OCI-LY7 (cell line): ENCODE measurements at regions not wholly inside any gene's neighbourhood (a gene's known extent, or its start where the extent isn't known, plus 50 kb on each side); places are given as distances from the start of the nearest gene placed in this dataset.
"Not testable (repeated sequence)": the region's sequence is repeated elsewhere in the genome, so short reads cannot be mapped to it uniquely, and the experiment has no call there.

Source experiments
- BruUV-seq: library from RNA; stranded (reverse); fragments of 400-500 nt; replicated peaks from 2 replicates; lab custom pipeline; 2021; lab: Mats Ljungman, UMichigan
- CTCF ChIA-PET: fragments of 300-600 bp; sonication (Branson Sonifier 250); formaldehyde crosslinking; loops from one replicate; lab custom pipeline; 2022; ENCODE audit warnings: antibody characterized with exemption; ENCODE audit not compliant: unreplicated experiment; lab: Charles Lee
- POLR2A ChIA-PET: fragments of 300-600 bp; sonication (Branson Sonifier 250); formaldehyde crosslinking; loops from one replicate; lab custom pipeline; 2022; ENCODE audit warnings: antibody characterized with exemption; lab: Charles Lee
- DNase-seq: peaks from one replicate; pipeline ENCODE4 v3.0.0-alpha.2; 2015; ENCODE audit warnings: low spot score
- H2AFZ ChIP-seq: fragments of 200-600 bp; sonication (generic), shearing (Covaris generic); 2 replicates; pipeline ENCODE4 v1.6.1; 2014; ENCODE audit warnings: mild to moderate bottlenecking, antibody characterized with exemption, low read length, moderate library complexity
- H3K27ac ChIP-seq: fragments of 200-600 bp; sonication (generic); 2 replicates; pipeline ENCODE4 v1.5.1; 2014; ENCODE audit warnings: mixed run types, low read depth, mild to moderate bottlenecking, moderate library complexity, low read length, inconsistent platforms; ENCODE audit not compliant: poor library complexity, severe bottlenecking
- H3K36me3 ChIP-seq: fragments of 200-600 bp; sonication (generic); 2 replicates; pipeline ENCODE4 v1.6.1; 2014; ENCODE audit warnings: mild to moderate bottlenecking, antibody characterized with exemption, low read length, moderate library complexity, mixed read lengths; ENCODE audit not compliant: insufficient read depth
- H3K4me1 ChIP-seq: fragments of 200-600 bp; sonication (generic); 2 replicates; pipeline ENCODE4 v1.5.1; 2014; ENCODE audit warnings: mild to moderate bottlenecking, low read length; ENCODE audit not compliant: insufficient read depth, poor library complexity, severe bottlenecking
- H3K4me2 ChIP-seq: fragments of 200-600 bp; sonication (generic); 2 replicates; pipeline ENCODE4 v1.6.1; 2014; ENCODE audit warnings: mild to moderate bottlenecking, low read length
- H3K4me3 ChIP-seq: fragments of 200-600 bp; sonication (generic); 2 replicates; pipeline ENCODE4 v1.5.1; 2014; ENCODE audit warnings: mild to moderate bottlenecking, low read depth, low read length; ENCODE audit not compliant: poor library complexity, severe bottlenecking
- H3K79me2 ChIP-seq: fragments of 200-600 bp; sonication (generic); 2 replicates; pipeline ENCODE4 v1.6.1; 2016; ENCODE audit warnings: low read depth, mild to moderate bottlenecking, low read length, moderate library complexity, mixed read lengths; ENCODE audit not compliant: insufficient read depth
- H3K9me2 ChIP-seq: fragments of 200-600 bp; sonication (generic); 2 replicates; pipeline ENCODE4 v1.6.1; 2016; ENCODE audit warnings: mild to moderate bottlenecking, low read length, mixed read lengths; ENCODE audit not compliant: insufficient read depth
- H3K9me3 ChIP-seq: fragments of 200-600 bp; sonication (generic); 2 replicates; pipeline ENCODE4 v1.6.1; 2014; ENCODE audit warnings: mild to moderate bottlenecking, mixed run types, low read length, mixed read lengths
- H4K20me1 ChIP-seq: fragments of 200-600 bp; sonication (generic); 2 replicates; pipeline ENCODE4 v1.6.1; 2014; ENCODE audit warnings: mild to moderate bottlenecking, antibody characterized with exemption, low read length, moderate library complexity, mixed read lengths; ENCODE audit not compliant: insufficient read depth
- EZH2phosphoT487 ChIP-seq: fragments of 200-600 bp; sonication (generic); IDR thresholded peaks from 2 replicates; pipeline ENCODE4 v1.6.1; 2018; ENCODE audit warnings: low read depth, borderline replicate concordance, mild to moderate bottlenecking, mixed run types, antibody characterized with exemption, low read length, moderate library complexity, mixed read lengths
- intact Hi-C: fragments of 100-400 bp; cut with micrococcal nuclease; formaldehyde crosslinking; loops from one replicate; pipeline ENCODE4 v1.10.0; 2022; ENCODE audit not compliant: unreplicated experiment
- TF ChIP-seq, protein P1 (sequence below): fragments of 200-600 bp; sonication (generic); conservative IDR thresholded peaks from 2 replicates; pipeline ENCODE4 v1.5.1; 2014; ENCODE audit warnings: mild to moderate bottlenecking, antibody characterized with exemption, low read length, moderate library complexity, mixed read lengths

DNA sequence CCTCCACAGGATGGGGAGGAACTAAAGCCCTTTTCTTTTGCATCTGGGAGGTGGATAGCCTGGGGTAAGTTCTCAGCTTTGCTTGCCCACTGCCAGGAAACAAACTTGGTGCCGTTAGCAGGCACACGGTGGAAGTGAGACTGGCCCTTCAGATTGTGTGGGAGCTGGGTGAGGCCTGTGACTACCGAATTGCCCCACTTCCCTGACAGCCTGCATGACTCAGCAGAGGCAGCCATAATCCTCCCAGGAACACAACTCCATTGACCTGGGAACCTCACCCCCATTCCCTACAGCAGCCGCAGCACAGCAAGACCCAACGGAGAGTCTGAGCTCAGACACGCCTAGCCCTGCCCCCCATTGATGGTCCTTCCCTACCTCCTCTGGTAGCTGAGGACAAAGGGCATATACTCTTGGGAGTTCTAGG, 282.6 kb downstream of the KLF13 start:
- no peaks in the 10 kb centered on the region for H4K20me1 ChIP-seq
- POLR2A ChIA-PET = no interaction called here
- no peaks in the 10 kb centered on the region for H3K36me3 ChIP-seq
- DNase-seq = no peak
- BruUV-seq = no TSS peak
- H3K9me2 ChIP-seq = no peaks in the 10 kb centered on the region
- no peaks in the 10 kb centered on the region for H3K9me3 ChIP-seq
- no peaks in the 10 kb centered on the region for H3K79me2 ChIP-seq
- no peak overlapping the region for H3K27ac ChIP-seq
- no peak overlapping the region for H3K4me3 ChIP-seq
- intact Hi-C loops = no loop called here
- no peak overlapping the region for H3K4me2 ChIP-seq
- CTCF ChIA-PET = no interaction called here
- no peak overlapping the region for H2AFZ ChIP-seq
- no peaks in the 10 kb centered on the region for H3K4me1 ChIP-seq
- no peak for TF ChIP-seq EZH2phosphoT487
- TF ChIP-seq, protein P1, sequence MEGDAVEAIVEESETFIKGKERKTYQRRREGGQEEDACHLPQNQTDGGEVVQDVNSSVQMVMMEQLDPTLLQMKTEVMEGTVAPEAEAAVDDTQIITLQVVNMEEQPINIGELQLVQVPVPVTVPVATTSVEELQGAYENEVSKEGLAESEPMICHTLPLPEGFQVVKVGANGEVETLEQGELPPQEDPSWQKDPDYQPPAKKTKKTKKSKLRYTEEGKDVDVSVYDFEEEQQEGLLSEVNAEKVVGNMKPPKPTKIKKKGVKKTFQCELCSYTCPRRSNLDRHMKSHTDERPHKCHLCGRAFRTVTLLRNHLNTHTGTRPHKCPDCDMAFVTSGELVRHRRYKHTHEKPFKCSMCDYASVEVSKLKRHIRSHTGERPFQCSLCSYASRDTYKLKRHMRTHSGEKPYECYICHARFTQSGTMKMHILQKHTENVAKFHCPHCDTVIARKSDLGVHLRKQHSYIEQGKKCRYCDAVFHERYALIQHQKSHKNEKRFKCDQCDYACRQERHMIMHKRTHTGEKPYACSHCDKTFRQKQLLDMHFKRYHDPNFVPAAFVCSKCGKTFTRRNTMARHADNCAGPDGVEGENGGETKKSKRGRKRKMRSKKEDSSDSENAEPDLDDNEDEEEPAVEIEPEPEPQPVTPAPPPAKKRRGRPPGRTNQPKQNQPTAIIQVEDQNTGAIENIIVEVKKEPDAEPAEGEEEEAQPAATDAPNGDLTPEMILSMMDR = no peak

DNA sequence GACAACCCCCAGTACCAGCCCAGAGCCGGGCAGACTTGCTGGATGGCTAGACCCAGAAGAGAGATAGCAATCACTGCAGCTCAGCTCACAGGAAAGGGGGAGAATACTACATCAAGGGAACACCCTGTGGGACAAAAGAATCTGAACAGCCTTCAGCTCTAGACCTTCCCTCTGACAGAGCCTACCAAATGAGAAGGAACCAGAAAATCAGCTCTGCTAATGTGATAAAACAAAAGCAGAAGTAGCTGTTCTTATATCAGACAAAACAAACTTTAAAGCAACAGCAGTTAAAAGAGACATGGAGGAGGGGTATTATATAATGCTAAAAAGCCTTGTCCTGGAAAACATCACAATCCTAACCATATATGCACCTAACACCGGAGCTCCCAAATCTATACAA, 283.3 kb downstream of the KLF13 start:
- BruUV-seq = no TSS peak
- DNase-seq = no peak
- TF ChIP-seq, protein P1 = no peak
- TF ChIP-seq EZH2phosphoT487 = no peak
- POLR2A ChIA-PET = no interaction called here
- intact Hi-C loops = no loop called here
- Histone ChIP-seq H3K27ac (no peak overlapping the region), H3K79me2 (no peaks in the 10 kb centered on the region), H2AFZ (no peak overlapping the region), H3K4me1 (no peaks in the 10 kb centered on the region), H3K4me3 (no peak overlapping the region), H3K4me2 (no peak overlapping the region), H4K20me1 (no peaks in the 10 kb centered on the region), H3K9me2 (no peaks in the 10 kb centered on the region), H3K9me3 (no peaks in the 10 kb centered on the region), H3K36me3 (no peaks in the 10 kb centered on the region)
- CTCF ChIA-PET = no interaction called here

DNA sequence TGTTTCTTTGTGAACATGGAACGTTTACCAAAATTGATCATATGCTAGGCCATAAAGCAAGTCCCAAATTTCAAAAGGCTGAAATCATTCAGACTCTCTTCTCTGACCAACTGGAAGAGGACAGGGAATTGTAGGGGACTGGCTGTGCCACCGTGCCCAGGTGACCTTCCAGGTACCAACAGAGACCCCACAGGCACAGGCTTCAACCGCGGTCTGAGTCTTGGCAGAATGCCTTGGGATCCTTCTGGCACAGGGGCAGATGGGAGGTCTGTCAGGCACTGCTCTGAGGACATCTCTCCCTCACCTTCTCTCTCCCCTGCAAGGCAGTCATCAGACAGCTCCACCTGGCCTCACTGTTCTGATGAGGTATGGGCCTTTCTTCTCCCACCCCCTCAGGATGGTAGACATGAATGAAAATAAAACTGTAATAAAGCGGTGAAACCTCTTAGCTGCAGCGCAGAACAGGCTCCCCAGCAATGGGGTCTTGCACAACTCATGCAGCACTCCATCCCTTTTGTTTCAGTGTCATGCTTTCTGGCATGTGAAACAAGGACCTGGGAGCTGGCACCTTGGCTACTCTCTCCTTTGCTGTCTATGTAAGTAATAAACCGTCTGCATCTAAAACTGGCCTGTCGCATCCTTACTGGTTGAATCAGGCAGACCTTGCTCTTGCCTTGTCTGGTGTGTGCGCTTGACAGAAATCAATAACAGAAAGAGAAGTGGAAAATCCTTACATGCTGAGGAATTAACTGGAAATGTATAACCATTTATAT, 289.2 kb downstream of the KLF13 start:
- H3K4me3 ChIP-seq = no peak overlapping the region
- no peak for DNase-seq
- H4K20me1 ChIP-seq = no peaks in the 10 kb centered on the region
- CTCF ChIA-PET = no interaction called here
- no peaks in the 10 kb centered on the region for H3K4me1 ChIP-seq
- no peak overlapping the region for H2AFZ ChIP-seq
- no peaks in the 10 kb centered on the region for H3K36me3 ChIP-seq
- H3K27ac ChIP-seq = no peak overlapping the region
- POLR2A ChIA-PET = interaction anchor here (0.5 kb wide), 1 partner anchor 270 kb away, joined by 4 read pairs; no protein-coding TSS in a partner anchor
- H3K9me3 ChIP-seq = no peaks in the 10 kb centered on the region
- BruUV-seq = no TSS peak
- no peaks in the 10 kb centered on the region for H3K9me2 ChIP-seq
- intact Hi-C loops = no loop called here
- no peak overlapping the region for H3K4me2 ChIP-seq
- no peaks in the 10 kb centered on the region for H3K79me2 ChIP-seq
- no peak for TF ChIP-seq EZH2phosphoT487
- TF ChIP-seq, protein P1 = no peak

DNA sequence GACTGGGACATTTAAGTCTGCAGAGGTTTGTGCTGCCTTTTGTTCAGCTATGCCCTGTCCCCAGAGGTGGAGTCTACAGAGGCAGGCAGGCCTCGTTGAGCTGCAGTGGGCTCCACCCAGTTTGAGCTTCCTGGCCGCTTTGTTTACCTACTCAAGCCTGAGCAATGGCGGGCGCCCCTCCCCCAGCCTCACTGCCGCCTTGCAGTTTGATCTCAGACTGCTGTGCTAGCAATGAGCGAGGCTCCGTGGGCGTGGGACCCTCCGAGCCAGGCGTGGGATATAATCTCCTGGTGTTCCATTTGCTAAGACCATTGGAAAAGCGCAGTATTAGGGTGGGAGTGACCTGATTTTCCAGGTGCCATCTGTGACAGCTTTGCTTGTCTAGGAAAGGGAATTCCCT, 296.7 kb downstream of the KLF13 start:
- H3K9me2 ChIP-seq, H3K27ac ChIP-seq, H3K4me1 ChIP-seq, H3K9me3 ChIP-seq, DNase-seq, H4K20me1 ChIP-seq, H2AFZ ChIP-seq, BruUV-seq, H3K36me3 ChIP-seq, H3K4me2 ChIP-seq, intact Hi-C loops, H3K4me3 ChIP-seq, POLR2A ChIA-PET, H3K79me2 ChIP-seq, CTCF ChIA-PET: not testable (repeated sequence)
